Caco-2 (cell line): ENCODE measurements at regions not wholly inside any gene's neighbourhood (a gene's known extent, or its start where the extent isn't known, plus 50 kb on each side); places are given as distances from the start of the nearest gene placed in this dataset.

Experiments used
- BruUV-seq: library from RNA; stranded (reverse); fragments of 400-500 nt; replicated peaks from 2 replicates; lab custom pipeline; 2021; lab: Mats Ljungman, UMichigan
- CTCF ChIA-PET: fragments of 300-600 bp; sonication (Branson Sonifier 250); formaldehyde crosslinking; loops from one replicate; lab custom pipeline; 2022; ENCODE audit warnings: antibody characterized with exemption; lab: Charles Lee
- POLR2A ChIA-PET: fragments of 300-600 bp; sonication (Branson Sonifier 250); formaldehyde crosslinking; loops from one replicate; lab custom pipeline; 2022; ENCODE audit warnings: antibody characterized with exemption; lab: Charles Lee
- DNase-seq, 2 experiments: peaks; one replicate each; pipeline versions ENCODE4 v3.0.0 to v3.0.0-alpha.2; 2020 to 2022
- H3K27me3 ChIP-seq: replicated peaks from 2 replicates; pipeline ENCODE4 v1.6.0; 2011; ENCODE audit warnings: low read length; ENCODE audit not compliant: control insufficient read depth, insufficient read depth
- H3K36me3 ChIP-seq: 2 replicates; pipeline ENCODE4 v1.5.1; 2011; ENCODE audit warnings: low read length; ENCODE audit not compliant: control insufficient read depth, insufficient read depth
- H3K4me1 ChIP-seq: fragments of 250-450 bp; sonication (Bioruptor Pico); 2 replicates; pipeline ENCODE4 v1.5.1; 2020; ENCODE audit warnings: mild to moderate bottlenecking
- H3K4me3 ChIP-seq: 2 replicates; pipeline ENCODE4 v1.5.1; 2011; ENCODE audit warnings: low read depth, mild to moderate bottlenecking, control low read depth, low read length
- H3K9me3 ChIP-seq: fragments of 250-450 bp; sonication (Bioruptor Pico); 2 replicates; pipeline ENCODE4 v1.5.1; 2020; ENCODE audit warnings: mild to moderate bottlenecking, moderate library complexity
- H3K27ac Mint-ChIP-seq: one replicate; pipeline ENCODE4 v1.8.0; 2022; ENCODE audit warnings: mixed read lengths; ENCODE audit not compliant: unreplicated experiment
- H3K27me3 Mint-ChIP-seq: one replicate; pipeline ENCODE4 v1.8.0; 2022; ENCODE audit warnings: mixed read lengths; ENCODE audit not compliant: insufficient read depth, unreplicated experiment
- H3K36me3 Mint-ChIP-seq: one replicate; pipeline ENCODE4 v1.8.0; 2022; ENCODE audit warnings: mild to moderate bottlenecking, mixed read lengths; ENCODE audit not compliant: insufficient read depth, unreplicated experiment
- H3K4me1 Mint-ChIP-seq: one replicate; pipeline ENCODE4 v1.8.0; 2022; ENCODE audit warnings: low read depth, mixed read lengths; ENCODE audit not compliant: unreplicated experiment
- H3K4me3 Mint-ChIP-seq: one replicate; pipeline ENCODE4 v1.8.0; 2022; ENCODE audit warnings: mild to moderate bottlenecking, moderate library complexity, mixed read lengths; ENCODE audit not compliant: unreplicated experiment
- H3K9me3 Mint-ChIP-seq: one replicate; pipeline ENCODE4 v1.8.0; 2022; ENCODE audit warnings: mixed read lengths; ENCODE audit not compliant: unreplicated experiment
- CTCF ChIP-seq, 2 experiments: fragments of 200-600 bp in 1 of 2; IDR thresholded peaks; 1 replicate in 1 of 2; 2 replicates in 1 of 2; pipeline versions ENCODE4 v1.5.1 to v1.8.0; 2011 to 2022; ENCODE audit warnings: antibody characterized with exemption in 1 of 2, control low read depth in 1 of 2, inconsistent platforms in 1 of 2, low read depth in 1 of 2, low read length in 1 of 2, mild to moderate bottlenecking in 1 of 2, moderate library complexity in 1 of 2; ENCODE audit not compliant: insufficient read depth in 1 of 2, severe bottlenecking in 1 of 2, unreplicated experiment in 1 of 2
- intact Hi-C: fragments of 100-400 bp; cut with micrococcal nuclease; formaldehyde crosslinking; loops from one replicate; pipeline ENCODE4 v1.10.0; 2022; ENCODE audit not compliant: unreplicated experiment

- Mint-ChIP-seq H3K27ac (no peak overlapping the region), H3K4me1 (no peaks in the 10 kb centered on the region), H3K4me3 (no peak overlapping the region), H3K27me3 (no peaks in the 10 kb centered on the region), H3K9me3 (no peaks in the 10 kb centered on the region), H3K36me3 (no peaks in the 10 kb centered on the region)
- Histone ChIP-seq H3K27me3 (no peaks in the 10 kb centered on the region), H3K9me3 (no peaks in the 10 kb centered on the region), H3K4me1 (no peaks in the 10 kb centered on the region), H3K36me3 (no peaks in the 10 kb centered on the region), H3K4me3 (no peak overlapping the region)
- DNase-seq: no peak
- no TSS peak for BruUV-seq
- CTCF ChIA-PET: no interaction called here
- TF ChIP-seq CTCF (IDR thresholded peaks at IDR 0.05; ENCODE audit: insufficient read depth in 1 of 2, low read depth in 1 of 2, low read length in 1 of 2, severe bottlenecking in 1 of 2, unreplicated experiment in 1 of 2): no peak
- intact Hi-C loops: no loop called here
- POLR2A ChIA-PET: no interaction called here
Measured at GRCh38 chr12:86666316-86666715, 410.1 kb upstream of the MGAT4C start.

GRCh38 chr12:86663716-86664115 is 407.5 kb upstream of the MGAT4C start:
- CTCF ChIA-PET: no interaction called here
- Mint-ChIP-seq H3K4me3 (no peak overlapping the region), H3K9me3 (no peaks in the 10 kb centered on the region), H3K36me3 (no peaks in the 10 kb centered on the region), H3K27ac (no peak overlapping the region), H3K27me3 (no peaks in the 10 kb centered on the region), H3K4me1 (no peaks in the 10 kb centered on the region)
- Histone ChIP-seq H3K4me1 (no peaks in the 10 kb centered on the region), H3K27me3 (no peaks in the 10 kb centered on the region), H3K9me3 (no peaks in the 10 kb centered on the region), H3K36me3 (no peaks in the 10 kb centered on the region), H3K4me3 (no peak overlapping the region)
- no peak for TF ChIP-seq CTCF (IDR thresholded peaks at IDR 0.05; ENCODE audit: insufficient read depth in 1 of 2, low read depth in 1 of 2, low read length in 1 of 2, severe bottlenecking in 1 of 2, unreplicated experiment in 1 of 2)
- POLR2A ChIA-PET: no interaction called here
- no peak for DNase-seq
- no TSS peak for BruUV-seq
- intact Hi-C loops: no loop called here

- Histone ChIP-seq H3K4me1 (no peaks in the 10 kb centered on the region), H3K4me3 (no peak overlapping the region), H3K36me3 (no peaks in the 10 kb centered on the region), H3K9me3 (no peaks in the 10 kb centered on the region), H3K27me3 (no peaks in the 10 kb centered on the region)
- POLR2A ChIA-PET: no interaction called here
- CTCF ChIA-PET: no interaction called here
- intact Hi-C loops: no loop called here
- DNase-seq: no peak
- Mint-ChIP-seq H3K36me3 (no peaks in the 10 kb centered on the region), H3K9me3 (no peaks in the 10 kb centered on the region), H3K4me3 (no peak overlapping the region), H3K4me1 (no peaks in the 10 kb centered on the region), H3K27ac (no peak overlapping the region), H3K27me3 (no peaks in the 10 kb centered on the region)
- BruUV-seq: no TSS peak
- TF ChIP-seq CTCF (IDR thresholded peaks at IDR 0.05; ENCODE audit: insufficient read depth in 1 of 2, low read depth in 1 of 2, low read length in 1 of 2, severe bottlenecking in 1 of 2, unreplicated experiment in 1 of 2): no peak
Measured at GRCh38 chr12:86663173-86663572, 407.0 kb upstream of the MGAT4C start.
